Kidney capillary endothelial cell (primary cell): ENCODE measurements at regions not wholly inside any gene's neighbourhood (a gene's known extent, or its start where the extent isn't known, plus 50 kb on each side); places are given as distances from the start of the nearest gene placed in this dataset.

Experiments
- DNase-seq: peaks from one replicate; pipeline ENCODE4 v3.0.0-alpha.2; 2018; ENCODE audit warnings: low spot score

GRCh38 chr6:145241721-145242120 lies 493.6 kb downstream of the EPM2A start:
- no peak for DNase-seq

DNA sequence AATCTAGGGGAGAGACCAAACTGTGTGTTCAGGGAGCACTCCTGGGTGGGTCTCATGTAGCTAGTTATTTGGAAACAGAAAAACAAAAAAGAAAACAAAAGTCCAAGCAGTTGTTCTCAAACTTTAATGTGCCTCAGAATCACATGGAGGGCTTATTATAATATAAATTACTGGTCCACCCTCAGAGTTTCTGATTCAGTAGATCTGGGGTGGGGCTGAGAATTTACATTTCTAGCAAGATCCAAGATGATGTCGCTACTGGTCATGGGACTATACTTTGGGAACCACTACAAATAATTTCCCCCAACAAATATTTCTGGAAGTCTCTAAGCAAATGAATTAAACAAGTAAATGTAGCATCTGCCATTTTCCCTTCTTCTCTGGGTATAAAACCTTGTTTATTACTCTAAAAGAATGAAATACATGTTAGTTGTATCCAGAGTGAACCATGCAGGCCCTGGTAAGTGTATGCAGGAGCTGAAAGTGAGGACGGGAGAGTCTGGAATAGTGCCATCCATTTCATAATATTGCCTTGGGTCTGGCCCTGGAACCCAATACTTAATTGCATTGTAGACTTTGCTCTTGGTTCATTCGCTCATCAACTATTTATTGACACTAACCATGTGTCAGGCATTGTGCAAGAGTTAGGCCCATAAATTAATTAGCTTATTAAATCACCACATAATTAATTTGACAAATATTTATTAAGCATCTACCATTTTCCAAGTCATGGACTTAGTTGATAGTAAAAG lies 490.8 kb downstream of the EPM2A start:
- no peak for DNase-seq

- DNase-seq = peak; percentile 2
Measured at GRCh38 chr6:145245119-145245518, 490.2 kb downstream of the EPM2A start.

GRCh38 chr6:145247692-145248419 lies 487.5 kb downstream of the EPM2A start:
- DNase-seq = peak; percentile 27

DNA sequence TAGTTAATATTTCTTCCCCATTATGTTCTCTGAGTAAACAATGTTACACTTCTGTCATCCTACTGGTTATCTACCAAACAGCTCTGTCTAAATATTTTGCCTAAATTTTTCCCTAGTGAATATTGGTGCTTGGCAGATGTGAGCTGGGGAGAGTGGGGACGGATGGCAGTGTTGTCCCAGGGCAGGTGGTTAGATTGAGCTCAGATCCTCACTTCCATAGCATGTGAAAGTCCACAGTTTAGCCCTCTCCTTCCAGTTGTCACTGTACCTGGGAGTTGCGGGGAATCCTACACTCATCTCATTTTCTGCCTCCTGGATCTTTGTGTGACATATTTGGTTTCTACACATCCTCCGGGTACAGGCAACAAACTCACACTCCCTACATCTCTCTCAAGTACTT lies 484.9 kb downstream of the EPM2A start:
- DNase-seq = no peak

GRCh38 chr6:145252737-145253136 lies 482.6 kb downstream of the EPM2A start:
- no peak for DNase-seq

- no peak for DNase-seq
Measured at GRCh38 chr6:145254649-145255401, 480.5 kb downstream of the EPM2A start.

- DNase-seq = no peak
Measured at GRCh38 chr6:145257704-145258103, 477.6 kb downstream of the EPM2A start.

- no peak for DNase-seq
Measured at GRCh38 chr6:145258122-145258521, 477.2 kb downstream of the EPM2A start.

DNA sequence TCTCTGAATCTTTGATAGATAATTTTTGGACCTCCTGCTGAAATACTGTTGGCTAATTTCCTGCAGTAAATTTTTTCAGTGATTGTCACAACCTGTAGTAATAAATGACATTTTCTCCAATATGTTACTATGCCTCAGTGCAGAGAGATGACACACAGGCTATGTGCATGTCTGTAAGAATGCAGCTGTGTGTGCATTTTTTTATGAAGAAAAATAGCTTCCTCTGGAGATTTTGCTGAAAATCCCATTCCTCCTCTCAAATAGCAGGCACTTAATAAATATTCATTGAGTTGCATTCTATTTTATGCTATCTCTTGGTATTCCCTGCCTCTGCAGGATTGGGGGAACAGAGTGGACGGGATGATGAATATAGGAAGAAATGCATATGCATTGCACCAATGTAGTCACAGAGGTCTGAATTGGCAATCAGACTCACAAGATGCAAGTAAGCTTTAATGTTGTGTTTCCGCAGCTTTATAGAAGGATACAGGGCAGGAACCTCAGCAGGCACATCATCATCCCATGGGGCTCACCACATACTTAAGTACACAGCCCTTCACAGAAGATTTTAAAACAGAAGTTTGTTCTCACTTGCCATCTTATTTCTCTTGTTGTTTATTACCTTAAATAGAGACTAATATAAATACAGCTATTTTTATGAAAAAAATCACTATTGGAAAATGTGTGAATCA lies 474.7 kb downstream of the EPM2A start:
- no peak for DNase-seq

DNA sequence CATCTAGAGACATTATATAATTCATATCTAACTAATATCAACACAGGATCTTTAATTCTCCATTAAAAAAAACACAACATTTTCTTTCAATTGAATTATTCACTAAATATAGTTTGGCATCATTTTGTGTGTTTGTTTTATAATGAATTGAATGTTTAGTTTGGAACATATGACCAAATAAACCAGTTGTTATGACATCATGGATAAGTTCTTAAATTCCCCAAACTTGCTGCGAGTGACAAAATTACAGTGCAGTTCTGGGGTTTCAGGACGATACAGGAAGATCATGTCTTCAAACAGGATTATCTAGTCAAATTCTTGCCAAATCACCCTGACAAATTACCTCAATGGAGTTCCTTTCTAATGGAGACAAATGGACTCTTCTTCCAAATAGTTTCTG lies 473.6 kb downstream of the EPM2A start:
- no peak for DNase-seq

- DNase-seq = no peak
Measured at GRCh38 chr6:145262771-145263170, 472.5 kb downstream of the EPM2A start.

- DNase-seq = no peak
Measured at GRCh38 chr6:145263778-145264211, 471.5 kb downstream of the EPM2A start.

- no peak for DNase-seq
Measured at GRCh38 chr6:145266432-145267075, 468.8 kb downstream of the EPM2A start.

- DNase-seq = no peak
Measured at GRCh38 chr6:145267076-145267867, 468.0 kb downstream of the EPM2A start.

GRCh38 chr6:145270464-145270863 lies 464.9 kb downstream of the EPM2A start:
- no peak for DNase-seq

- no peak for DNase-seq
Measured at GRCh38 chr6:145271040-145271439, 464.3 kb downstream of the EPM2A start.

- DNase-seq = no peak
Measured at GRCh38 chr6:145271577-145271976, 463.7 kb downstream of the EPM2A start.

- DNase-seq = no peak
Measured at GRCh38 chr6:145272246-145272645, 463.1 kb downstream of the EPM2A start.

- no peak for DNase-seq
Measured at GRCh38 chr6:145273136-145273535, 462.2 kb downstream of the EPM2A start.

DNA sequence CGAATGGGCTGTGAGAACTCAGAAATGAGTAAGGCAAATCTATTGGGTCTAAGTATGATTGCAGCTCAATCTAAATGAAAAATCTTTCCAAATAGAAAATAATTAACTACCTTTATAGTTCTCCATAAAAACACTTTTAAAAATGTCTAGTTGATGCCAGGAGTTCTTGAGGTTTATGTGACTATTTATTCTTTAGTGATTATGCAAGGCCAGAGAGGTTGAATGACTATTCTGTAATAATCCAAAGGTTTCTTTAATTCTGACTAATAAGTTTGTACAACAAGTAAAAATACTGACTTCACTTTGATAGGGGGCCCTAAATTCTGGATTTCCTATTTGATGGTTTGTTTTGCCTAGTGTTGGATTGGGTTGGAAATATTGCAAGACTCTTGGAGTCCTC lies 461.2 kb downstream of the EPM2A start:
- DNase-seq = no peak
